ENCODE measurements at regions not wholly inside any gene's neighbourhood (a gene's known extent, or its start where the extent isn't known, plus 50 kb on each side); places are given as distances from the start of the nearest gene placed in this dataset.

DNA sequence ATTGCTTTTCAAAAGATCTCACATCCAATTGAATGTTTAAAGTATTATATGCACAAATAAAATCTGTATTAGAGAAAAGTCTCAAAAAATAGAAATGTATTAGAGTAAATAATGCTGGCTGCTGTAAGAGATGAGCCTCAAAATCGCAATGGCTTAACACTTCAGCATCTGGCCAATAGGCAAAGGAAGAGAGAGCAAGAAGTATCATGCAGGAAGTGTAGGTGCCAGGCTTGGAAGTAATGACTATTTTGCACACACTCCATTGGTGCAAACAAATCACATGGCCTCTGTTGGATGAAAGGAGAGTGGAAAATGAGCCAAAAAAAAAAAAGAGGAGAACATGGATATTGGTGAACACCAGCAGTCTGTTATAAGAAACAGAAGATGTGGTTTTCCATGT, 193.0 kb upstream of the E2F8 start:
- no peaks in the 10 kb centered on the region for H3K4me1 ChIP-seq
- TF ChIP-seq POLR2A (IDR thresholded peaks at IDR 0.05) = no peak
- no peak for TF ChIP-seq CTCF (IDR thresholded peaks at IDR 0.05)
- no peak for TF ChIP-seq POLR2AphosphoS5 (IDR thresholded peaks at IDR 0.05)
- no peak for TF ChIP-seq EP300 (IDR thresholded peaks at IDR 0.05)
- peaks cover 0 to 9% (median 0%) of the 10 kb centered on the region in 3 donors for H3K9me3 ChIP-seq
- no peak overlapping the region for H3K4me3 ChIP-seq
- H3K27ac ChIP-seq = no peak overlapping the region
- no peak for ATAC-seq
- H3K36me3 ChIP-seq = no peaks in the 10 kb centered on the region
- peaks cover 23% of the 10 kb centered on the region for H3K27me3 ChIP-seq
- 75 to 100% methylated on average over 1 of the region's 1 CpG for WGBS, 2 donors (ENCODE audit: low coverage in 1 of 2)

GRCh38 chr11:19433367-19433766, 192.6 kb upstream of the E2F8 start:
- Histone ChIP-seq H3K4me3 (no peak overlapping the region), H3K9me3 (peaks cover 0 to 9% (median 0%) of the 10 kb centered on the region in 3 donors), H3K36me3 (no peaks in the 10 kb centered on the region), H3K27ac (no peak overlapping the region), H3K4me1 (no peaks in the 10 kb centered on the region), H3K27me3 (peaks cover 26% of the 10 kb centered on the region)
- TF ChIP-seq EP300 (IDR thresholded peaks at IDR 0.05) (no peak), POLR2AphosphoS5 (IDR thresholded peaks at IDR 0.05) (no peak)
- WGBS, 2 donors (ENCODE audit: low coverage in 1 of 2) = 52 to 70% methylated on average over 2 of the region's 2 CpGs
- no peak for ATAC-seq

GRCh38 chr11:19432370-19433061, 191.8 kb upstream of the E2F8 start:
- H3K4me3 ChIP-seq = no peak overlapping the region
- no peak for ATAC-seq
- no peaks in the 10 kb centered on the region for H3K36me3 ChIP-seq
- H3K27me3 ChIP-seq = peaks cover 30% of the 10 kb centered on the region
- H3K9me3 ChIP-seq = peaks cover 0 to 9% (median 0%) of the 10 kb centered on the region in 3 donors
- TF ChIP-seq EP300 (IDR thresholded peaks at IDR 0.05) (no peak), CTCF (IDR thresholded peaks at IDR 0.05) (no peak), POLR2AphosphoS5 (IDR thresholded peaks at IDR 0.05) (no peak), POLR2A (IDR thresholded peaks at IDR 0.05) (no peak)
- 34 to 42% methylated on average over 3 of the region's 3 CpGs for WGBS, 2 donors (ENCODE audit: low coverage in 1 of 2)
- H3K27ac ChIP-seq = no peak overlapping the region
- no peaks in the 10 kb centered on the region for H3K4me1 ChIP-seq

GRCh38 chr11:19430754-19431398, 190.1 kb upstream of the E2F8 start:
- WGBS, 2 donors (ENCODE audit: low coverage in 1 of 2) = 71 to 80% methylated on average over 3 to 6 of the region's 8 CpGs
- ATAC-seq = no peak
- TF ChIP-seq POLR2A (IDR thresholded peaks at IDR 0.05) (no peak), EP300 (IDR thresholded peaks at IDR 0.05) (no peak), CTCF (IDR thresholded peaks at IDR 0.05) (no peak), POLR2AphosphoS5 (IDR thresholded peaks at IDR 0.05) (no peak)

DNA sequence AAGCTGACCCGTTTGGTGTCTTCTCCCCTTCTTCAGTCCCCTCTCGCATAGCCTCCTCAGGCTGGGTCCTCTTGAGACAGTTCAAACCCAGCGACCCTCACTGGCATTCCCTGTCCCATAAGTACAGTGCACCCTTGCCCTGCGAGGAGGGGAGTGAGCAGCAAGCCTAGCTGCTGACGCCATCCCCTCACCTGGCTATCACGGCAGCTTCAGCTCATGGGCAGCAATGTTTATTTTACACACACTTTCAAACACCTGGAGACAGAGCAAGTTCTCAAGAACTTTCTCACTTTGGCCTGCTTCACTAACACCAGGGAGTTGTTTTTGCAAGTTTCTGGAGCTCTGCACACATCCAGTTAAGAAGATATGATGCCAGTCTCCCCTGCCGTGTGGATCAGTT, 189.6 kb upstream of the E2F8 start:
- no peak for ATAC-seq
- 53 to 56% methylated on average over 1 to 3 of the region's 7 CpGs for WGBS, 2 donors (ENCODE audit: low coverage in 1 of 2)
- H3K27ac ChIP-seq = no peak overlapping the region
- H3K4me3 ChIP-seq = no peak overlapping the region
- TF ChIP-seq EP300 (IDR thresholded peaks at IDR 0.05) = no peak
- TF ChIP-seq CTCF (IDR thresholded peaks at IDR 0.05) = no peak
- TF ChIP-seq POLR2AphosphoS5 (IDR thresholded peaks at IDR 0.05) = no peak
- no peak for TF ChIP-seq POLR2A (IDR thresholded peaks at IDR 0.05)
- H3K36me3 ChIP-seq = no peaks in the 10 kb centered on the region
- no peaks in the 10 kb centered on the region for H3K9me3 ChIP-seq
- peaks cover 43% of the 10 kb centered on the region for H3K27me3 ChIP-seq
- no peaks in the 10 kb centered on the region for H3K4me1 ChIP-seq

More at GRCh38 chr11:19430754-19431398, 190.1 kb upstream of the E2F8 start:
- H3K4me1 ChIP-seq = no peaks in the 10 kb centered on the region
- no peak overlapping the region for H3K27ac ChIP-seq
- H3K27me3 ChIP-seq = peaks cover 42% of the 10 kb centered on the region
- peaks cover 0 to 2% (median 0%) of the 10 kb centered on the region in 3 donors for H3K9me3 ChIP-seq
- no peak overlapping the region for H3K4me3 ChIP-seq
- no peaks in the 10 kb centered on the region for H3K36me3 ChIP-seq

Measured in gastroesophageal sphincter (tissue), 4 donors.